Activated naive CD8-positive, alpha-beta T cell treated with anti-CD3 and anti-CD28 coated beads, Interleukin-2, amount 10 ng/mL, durations not matched to agents 7 days and 5 days (primary cell): ENCODE measurements at regions not wholly inside any gene's neighbourhood (a gene's known extent, or its start where the extent isn't known, plus 50 kb on each side); places are given as distances from the start of the nearest gene placed in this dataset.

Source experiments
- ATAC-seq: fragments of 150-1000 bp; cut with Tn5 transposase; one replicate; pipeline ENCODE4 v1.10.0; 2021; ENCODE audit warnings: low read depth, moderate library complexity
- POLR2A ChIA-PET: fragments of 350-600 bp; sonication (Branson Sonifier 250); formaldehyde crosslinking; loops from one replicate; lab custom pipeline; 2021; ENCODE audit warnings: antibody characterized with exemption; lab: Charles Lee
- DNase-seq: peaks from one replicate; pipeline ENCODE4 v3.0.0; 2021
- H3K27ac Mint-ChIP-seq: one replicate; pipeline ENCODE4 v1.8.0; 2022; ENCODE audit warnings: mild to moderate bottlenecking, mixed read lengths
- H3K27me3 Mint-ChIP-seq: one replicate; pipeline ENCODE4 v1.8.0; 2022; ENCODE audit warnings: mild to moderate bottlenecking, moderate library complexity, mixed read lengths
- H3K36me3 Mint-ChIP-seq: one replicate; pipeline ENCODE4 v1.8.0; 2021; ENCODE audit warnings: mild to moderate bottlenecking, mixed read lengths
- H3K4me1 Mint-ChIP-seq: one replicate; pipeline ENCODE4 v1.8.0; 2021; ENCODE audit warnings: mixed read lengths
- H3K4me3 Mint-ChIP-seq: one replicate; pipeline ENCODE4 v1.8.0; 2022; ENCODE audit warnings: mild to moderate bottlenecking, moderate library complexity, mixed read lengths
- H3K9me3 Mint-ChIP-seq: one replicate; pipeline ENCODE4 v1.8.0; 2021; ENCODE audit warnings: mixed read lengths

DNA sequence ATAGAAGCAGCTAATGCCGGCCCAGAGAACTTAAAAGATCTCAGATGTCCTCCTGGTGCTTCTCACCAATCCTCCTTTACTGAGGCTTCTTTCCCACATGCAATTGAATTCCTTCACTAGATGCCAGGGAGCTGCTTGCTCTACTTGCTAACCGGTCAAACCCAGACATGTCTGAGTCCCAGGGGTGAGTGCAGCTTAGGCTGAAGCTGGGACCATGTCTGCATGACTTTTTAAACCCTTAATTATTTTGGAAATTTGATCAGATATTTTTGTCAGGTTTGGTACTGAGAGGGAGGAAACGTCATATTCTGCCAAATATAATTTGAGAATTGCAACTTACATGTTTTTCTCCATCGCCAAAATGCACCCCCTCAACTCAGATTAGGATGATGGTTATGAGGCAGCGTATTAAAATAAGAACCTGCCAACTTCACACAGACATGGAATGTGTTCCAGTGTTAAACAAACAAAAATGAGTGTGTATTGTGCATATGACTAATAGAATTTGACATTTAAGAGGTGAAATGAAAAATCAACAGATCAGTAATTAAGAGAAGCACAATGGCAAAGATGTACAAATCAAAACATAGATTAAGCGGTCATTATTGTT is 529.5 kb downstream of the ETS1 start:
- DNase-seq = no peak
- POLR2A ChIA-PET = interaction anchor here (0.9 to 2.2 kb wide), 2 partner anchors 8 to 18 kb away, joined by 3 to 5 read pairs; no protein-coding TSS in a partner anchor
- Mint-ChIP-seq H3K27ac (no peak overlapping the region), H3K27me3 (no peaks in the 10 kb centered on the region), H3K4me3 (no peak overlapping the region), H3K36me3 (no peaks in the 10 kb centered on the region), H3K4me1 (peaks cover 18% of the 10 kb centered on the region), H3K9me3 (no peaks in the 10 kb centered on the region)
- ATAC-seq = no peak

DNA sequence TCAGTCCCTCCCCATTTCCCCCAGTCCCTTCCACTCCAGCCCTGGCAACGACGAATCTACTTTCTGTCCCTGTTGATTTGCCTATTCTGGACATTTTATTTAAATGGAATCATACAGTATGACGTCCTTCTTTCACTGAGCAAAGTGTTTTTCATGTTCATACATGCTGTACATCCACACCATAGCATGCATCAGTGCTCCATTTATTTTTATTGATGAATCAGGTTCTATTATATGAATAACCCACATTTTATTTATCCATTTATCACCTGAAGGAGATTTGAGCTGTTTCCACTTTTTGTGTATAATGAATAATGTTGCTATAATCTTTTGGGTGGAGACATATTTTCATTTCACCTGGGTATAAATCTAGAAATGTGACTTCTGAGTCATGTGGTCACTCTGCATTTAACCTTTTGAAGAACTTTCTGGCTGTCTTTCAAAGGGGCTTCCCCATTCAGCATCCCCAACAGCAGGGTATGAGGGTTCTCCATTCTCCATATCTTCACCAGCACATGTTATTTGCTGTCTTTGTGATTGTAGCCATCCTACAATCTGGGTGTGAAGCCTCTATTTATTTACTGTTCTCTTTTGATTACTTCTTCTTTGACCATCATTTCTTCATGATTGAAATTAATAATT is 531.7 kb downstream of the ETS1 start:
- Mint-ChIP-seq H3K4me3 (peak overlapping the region; percentile 17), H3K36me3 (no peaks in the 10 kb centered on the region), H3K27me3 (no peaks in the 10 kb centered on the region), H3K9me3 (no peaks in the 10 kb centered on the region), H3K4me1 (peaks cover 30% of the 10 kb centered on the region), H3K27ac (no peak overlapping the region)
- ATAC-seq (no peak), DNase-seq (no peak)
- POLR2A ChIA-PET = no interaction called here

DNA sequence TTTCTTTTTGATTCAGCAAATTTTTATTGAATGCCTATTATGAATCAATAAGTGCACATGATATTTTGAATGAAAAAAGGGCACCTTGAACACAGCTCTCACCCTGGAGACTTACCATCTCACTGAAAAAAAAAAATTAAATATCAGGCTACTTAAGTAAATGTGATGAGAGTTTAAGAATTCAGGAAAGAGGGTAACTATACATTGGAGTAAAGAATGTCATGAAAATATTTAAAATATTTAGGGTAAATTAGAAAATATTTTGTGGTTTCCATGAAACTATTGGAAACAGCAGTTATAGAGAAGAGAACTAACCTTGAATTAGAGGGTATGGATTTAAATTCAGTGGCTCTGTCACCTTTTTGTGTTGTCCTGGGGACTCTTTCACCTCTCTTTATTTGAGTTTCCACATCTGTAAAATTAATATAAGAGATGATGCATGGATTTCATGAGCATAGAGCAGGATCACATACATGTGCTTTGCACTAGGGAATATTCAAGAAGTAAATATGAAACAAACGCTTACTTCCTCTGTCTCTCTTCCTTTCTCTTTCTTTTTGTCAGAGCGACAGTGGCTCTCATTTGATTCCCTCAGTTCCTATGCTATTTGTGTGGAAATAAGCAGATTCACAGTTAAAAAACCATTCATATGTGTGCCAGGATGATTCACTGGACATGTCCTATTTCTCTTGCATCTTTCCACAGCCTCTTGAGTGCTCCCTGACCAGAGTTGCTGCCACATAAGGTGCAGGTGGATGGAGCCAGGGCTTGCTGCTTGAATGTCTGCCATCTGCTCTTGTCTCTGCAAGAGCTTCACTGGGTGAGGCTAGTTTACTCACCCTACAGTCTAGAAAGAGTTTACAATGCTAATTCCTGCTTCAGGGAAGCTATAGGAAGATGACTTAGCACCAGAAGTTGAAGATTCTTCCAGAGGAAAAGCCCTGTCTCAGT is 533.1 kb downstream of the ETS1 start:
- Mint-ChIP-seq H3K36me3 (peaks cover 2% of the 10 kb centered on the region), H3K9me3 (peaks cover 1% of the 10 kb centered on the region), H3K27me3 (no peaks in the 10 kb centered on the region), H3K27ac (peak overlapping the region; percentile 93), H3K4me3 (peak overlapping the region; percentile 78), H3K4me1 (peaks cover 42% of the 10 kb centered on the region)
- POLR2A ChIA-PET = interaction anchor here (0.5 to 2.3 kb wide), 4 partner anchors 16 to 1574 kb away, joined by 3 to 19 read pairs (median 3); no protein-coding TSS in a partner anchor
- DNase-seq (no peak), ATAC-seq (peak; percentile 36)

DNA sequence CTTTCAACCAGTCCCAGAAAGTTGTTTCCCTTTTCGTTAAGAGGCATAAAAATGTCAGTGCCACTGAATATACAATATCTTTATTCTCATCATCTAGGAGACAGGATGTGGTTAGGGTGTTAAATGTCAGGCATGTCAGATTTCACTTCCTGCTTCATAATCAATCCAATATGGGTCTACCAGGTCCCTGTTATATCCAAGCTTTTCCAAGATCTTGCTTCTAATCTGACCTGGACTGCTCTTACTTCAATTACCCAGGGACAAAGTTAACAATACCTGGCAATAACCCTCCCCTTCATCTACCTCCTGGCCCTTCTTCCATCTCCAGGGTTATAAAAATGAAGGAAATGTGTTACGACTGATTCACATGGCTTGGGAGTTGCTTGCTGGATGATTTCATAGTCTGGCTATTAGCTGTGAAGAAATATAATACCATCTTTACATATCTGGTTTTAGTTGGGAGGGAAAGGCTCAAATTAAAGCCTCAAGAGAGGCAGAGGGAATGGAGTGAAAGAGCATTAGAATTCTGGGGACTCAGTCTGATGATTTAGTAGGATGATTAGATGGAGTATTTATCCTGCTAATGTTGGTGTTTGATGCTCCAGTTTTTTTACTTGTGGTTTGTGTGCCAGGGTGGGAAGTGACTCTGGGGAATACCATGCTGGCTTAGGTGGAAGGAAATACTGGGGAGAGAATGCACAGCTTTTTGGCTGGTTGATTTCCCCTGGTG is 534.3 kb downstream of the ETS1 start:
- POLR2A ChIA-PET = interaction anchor here (1.0 to 2.3 kb wide), 2 partner anchors 15 to 1572 kb away, joined by 3 to 19 read pairs; no protein-coding TSS in a partner anchor
- H3K27ac Mint-ChIP-seq = peak overlapping the region; percentile 81
- DNase-seq (no peak), ATAC-seq (peak; percentile 61)
- peaks cover 2% of the 10 kb centered on the region for H3K9me3 Mint-ChIP-seq
- no peaks in the 10 kb centered on the region for H3K27me3 Mint-ChIP-seq
- H3K36me3 Mint-ChIP-seq = peaks cover 3% of the 10 kb centered on the region
- H3K4me1 Mint-ChIP-seq = peaks cover 47% of the 10 kb centered on the region
- peak overlapping the region; percentile 74 for H3K4me3 Mint-ChIP-seq

DNA sequence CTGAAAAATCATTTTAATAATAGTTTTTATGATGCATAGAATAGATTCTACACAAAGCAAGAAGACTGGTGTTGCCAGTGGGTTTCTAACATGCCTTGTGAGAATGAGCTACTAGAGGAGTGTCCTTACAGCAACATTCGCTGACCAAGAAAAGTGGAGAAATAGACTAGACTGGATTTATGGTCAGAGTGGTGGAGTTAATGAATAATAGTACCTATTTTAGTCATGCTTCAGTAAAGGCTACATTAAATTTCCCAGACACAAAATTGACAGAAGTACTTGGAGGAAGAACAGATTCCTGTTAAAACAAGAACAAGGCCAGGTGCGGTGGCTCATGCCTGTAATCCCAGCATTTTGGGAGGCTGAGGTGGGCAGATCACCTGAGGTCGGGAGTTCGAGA is 539.2 kb downstream of the ETS1 start:
- no peak overlapping the region for H3K4me3 Mint-ChIP-seq
- POLR2A ChIA-PET = interaction anchor here (5.6 kb wide), 1 partner anchor 9 kb away, joined by 40 read pairs; no protein-coding TSS in a partner anchor
- no peak for ATAC-seq
- H3K4me1 Mint-ChIP-seq = peaks cover 44% of the 10 kb centered on the region
- H3K27ac Mint-ChIP-seq = no peak overlapping the region
- no peak for DNase-seq
- H3K9me3 Mint-ChIP-seq = peaks cover 6% of the 10 kb centered on the region
- no peaks in the 10 kb centered on the region for H3K27me3 Mint-ChIP-seq
- H3K36me3 Mint-ChIP-seq = peaks cover 13% of the 10 kb centered on the region

DNA sequence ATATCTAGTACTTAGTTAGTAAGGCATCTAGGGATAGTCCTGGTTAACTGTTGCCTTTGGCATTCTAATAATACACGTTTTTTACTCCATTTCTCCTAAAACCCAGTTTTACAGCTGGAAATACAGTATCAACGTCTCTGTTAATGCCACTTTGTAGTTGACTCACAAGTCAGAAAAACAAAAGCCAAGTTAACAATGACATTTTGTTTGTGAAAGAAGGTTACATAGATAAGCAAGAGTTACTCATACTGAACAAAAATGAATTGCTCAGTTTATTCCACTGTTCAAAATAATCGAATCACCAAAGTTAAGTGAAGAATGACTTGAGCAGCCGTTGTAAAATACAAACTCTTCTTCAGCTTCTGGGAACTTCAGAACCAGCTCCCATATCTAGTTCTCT is 540.3 kb downstream of the ETS1 start:
- no peak for ATAC-seq
- no peak overlapping the region for H3K27ac Mint-ChIP-seq
- H3K4me1 Mint-ChIP-seq = peaks cover 42% of the 10 kb centered on the region
- H3K36me3 Mint-ChIP-seq = peaks cover 13% of the 10 kb centered on the region
- no peak overlapping the region for H3K4me3 Mint-ChIP-seq
- peaks cover 6% of the 10 kb centered on the region for H3K9me3 Mint-ChIP-seq
- POLR2A ChIA-PET = interaction anchor here (5.6 kb wide), 1 partner anchor 8 kb away, joined by 40 read pairs; no protein-coding TSS in a partner anchor
- no peaks in the 10 kb centered on the region for H3K27me3 Mint-ChIP-seq
- no peak for DNase-seq

DNA sequence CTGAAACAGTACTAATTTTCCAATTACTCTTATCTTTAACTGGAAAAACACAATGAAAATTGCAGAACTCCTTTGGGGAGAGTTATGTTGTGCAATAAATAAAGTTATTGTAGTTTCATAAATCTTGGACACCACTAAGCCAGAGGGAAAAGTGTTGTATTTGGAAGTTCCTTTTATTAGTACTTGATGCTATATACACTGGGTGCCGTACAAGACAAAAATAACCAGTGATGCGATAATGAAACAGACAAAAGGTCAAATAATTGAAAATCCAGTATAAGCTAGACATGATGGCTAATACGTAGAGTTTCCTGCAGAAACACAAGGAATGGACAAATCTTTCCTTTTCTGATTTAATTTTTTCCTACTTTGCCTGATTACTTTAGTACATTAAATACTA is 541.1 kb downstream of the ETS1 start:
- peaks cover 6% of the 10 kb centered on the region for H3K9me3 Mint-ChIP-seq
- ATAC-seq (no peak), DNase-seq (no peak)
- no peak overlapping the region for H3K27ac Mint-ChIP-seq
- no peak overlapping the region for H3K4me3 Mint-ChIP-seq
- POLR2A ChIA-PET = no interaction called here
- H3K36me3 Mint-ChIP-seq = peaks cover 13% of the 10 kb centered on the region
- no peaks in the 10 kb centered on the region for H3K27me3 Mint-ChIP-seq
- peaks cover 41% of the 10 kb centered on the region for H3K4me1 Mint-ChIP-seq

DNA sequence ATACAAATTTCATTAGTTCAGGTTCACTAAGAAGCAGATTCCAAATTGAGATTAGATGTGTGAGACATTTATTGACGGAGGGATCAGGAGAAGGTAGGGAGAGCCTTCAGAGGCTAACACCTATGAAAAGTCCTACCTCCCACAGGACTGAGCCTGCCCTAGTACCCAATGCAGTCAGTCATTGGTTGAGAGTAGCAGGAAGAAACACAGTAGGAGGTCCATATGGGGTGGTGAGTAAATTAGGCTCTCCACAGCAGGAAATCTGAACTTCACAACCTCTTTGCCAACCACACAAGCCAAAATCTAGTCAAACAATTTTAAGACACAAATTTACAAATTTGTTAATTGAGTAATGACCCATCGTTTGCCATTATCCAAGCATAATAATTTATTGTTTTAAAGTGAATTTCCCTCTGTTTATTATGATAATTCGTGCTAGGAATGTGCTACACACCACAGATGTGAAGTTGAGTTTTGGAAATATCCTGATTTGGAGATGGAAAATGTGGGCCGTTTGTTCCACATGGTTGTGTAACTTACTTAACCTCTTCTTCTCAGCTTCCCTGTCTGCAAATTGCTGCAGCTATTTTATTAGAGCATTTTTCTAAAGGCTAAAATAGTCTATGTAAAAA is 542.1 kb downstream of the ETS1 start:
- Mint-ChIP-seq H3K27ac (no peak overlapping the region), H3K4me1 (peaks cover 40% of the 10 kb centered on the region), H3K4me3 (no peak overlapping the region), H3K9me3 (peaks cover 6% of the 10 kb centered on the region), H3K36me3 (peaks cover 13% of the 10 kb centered on the region), H3K27me3 (no peaks in the 10 kb centered on the region)
- no peak for DNase-seq
- POLR2A ChIA-PET = no interaction called here
- ATAC-seq = peak; percentile 47

DNA sequence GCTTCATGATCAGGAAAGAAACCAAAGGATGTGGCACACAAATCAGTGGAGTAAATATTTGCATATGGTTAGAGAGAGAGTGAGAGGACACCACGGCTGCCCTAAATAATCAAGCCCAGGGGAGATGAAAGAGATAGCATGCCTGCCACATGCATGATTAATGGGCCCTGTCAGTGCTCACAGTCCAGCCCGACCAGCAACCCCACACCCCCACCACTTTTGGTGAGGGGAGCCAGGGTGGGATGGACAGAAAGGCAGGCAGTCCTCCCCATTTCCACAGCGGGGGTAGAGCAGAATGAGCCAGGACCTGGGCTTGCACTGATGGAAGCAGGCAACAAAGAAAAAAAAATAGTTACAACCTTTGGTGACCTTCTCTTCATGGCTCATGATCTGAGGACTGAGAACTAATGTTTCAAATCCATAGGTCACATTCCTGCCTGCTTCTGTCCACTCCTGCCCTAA is 545.0 kb downstream of the ETS1 start:
- DNase-seq (no peak), ATAC-seq (no peak)
- H3K4me3 Mint-ChIP-seq = peak overlapping the region; percentile 23
- POLR2A ChIA-PET = no interaction called here
- H3K9me3 Mint-ChIP-seq = peaks cover 3% of the 10 kb centered on the region
- H3K36me3 Mint-ChIP-seq = peaks cover 10% of the 10 kb centered on the region
- peaks cover 45% of the 10 kb centered on the region for H3K4me1 Mint-ChIP-seq
- no peak overlapping the region for H3K27ac Mint-ChIP-seq
- H3K27me3 Mint-ChIP-seq = no peaks in the 10 kb centered on the region

DNA sequence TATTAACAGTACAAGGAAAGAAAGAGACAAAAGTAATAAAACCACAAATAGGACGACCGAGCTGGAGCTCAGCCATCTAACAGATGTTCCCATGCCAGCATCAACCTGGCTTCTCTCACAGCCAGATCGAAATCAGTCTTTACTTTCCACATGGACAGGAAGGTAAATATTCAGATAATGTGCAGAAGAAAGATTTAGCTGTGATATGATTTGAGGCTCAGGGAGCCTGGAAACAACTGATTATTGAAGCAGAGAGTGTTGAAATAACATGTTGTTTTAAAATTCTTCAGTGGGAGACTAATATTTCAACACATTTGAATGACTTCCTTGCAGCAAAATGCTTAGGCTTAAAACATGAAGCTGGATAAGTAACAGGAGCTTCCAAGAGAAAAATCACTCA is 546.8 kb downstream of the ETS1 start:
- H3K27me3 Mint-ChIP-seq = no peaks in the 10 kb centered on the region
- no peak overlapping the region for H3K4me3 Mint-ChIP-seq
- H3K9me3 Mint-ChIP-seq = peaks cover 3% of the 10 kb centered on the region
- no peak for DNase-seq
- peaks cover 10% of the 10 kb centered on the region for H3K36me3 Mint-ChIP-seq
- H3K27ac Mint-ChIP-seq = peak overlapping the region; percentile 9
- ATAC-seq = no peak
- peaks cover 48% of the 10 kb centered on the region for H3K4me1 Mint-ChIP-seq
- POLR2A ChIA-PET = interaction anchor here (0.6 to 4.2 kb wide), 2 partner anchors 9 to 69 kb away, joined by 3 to 40 read pairs; no protein-coding TSS in a partner anchor

DNA sequence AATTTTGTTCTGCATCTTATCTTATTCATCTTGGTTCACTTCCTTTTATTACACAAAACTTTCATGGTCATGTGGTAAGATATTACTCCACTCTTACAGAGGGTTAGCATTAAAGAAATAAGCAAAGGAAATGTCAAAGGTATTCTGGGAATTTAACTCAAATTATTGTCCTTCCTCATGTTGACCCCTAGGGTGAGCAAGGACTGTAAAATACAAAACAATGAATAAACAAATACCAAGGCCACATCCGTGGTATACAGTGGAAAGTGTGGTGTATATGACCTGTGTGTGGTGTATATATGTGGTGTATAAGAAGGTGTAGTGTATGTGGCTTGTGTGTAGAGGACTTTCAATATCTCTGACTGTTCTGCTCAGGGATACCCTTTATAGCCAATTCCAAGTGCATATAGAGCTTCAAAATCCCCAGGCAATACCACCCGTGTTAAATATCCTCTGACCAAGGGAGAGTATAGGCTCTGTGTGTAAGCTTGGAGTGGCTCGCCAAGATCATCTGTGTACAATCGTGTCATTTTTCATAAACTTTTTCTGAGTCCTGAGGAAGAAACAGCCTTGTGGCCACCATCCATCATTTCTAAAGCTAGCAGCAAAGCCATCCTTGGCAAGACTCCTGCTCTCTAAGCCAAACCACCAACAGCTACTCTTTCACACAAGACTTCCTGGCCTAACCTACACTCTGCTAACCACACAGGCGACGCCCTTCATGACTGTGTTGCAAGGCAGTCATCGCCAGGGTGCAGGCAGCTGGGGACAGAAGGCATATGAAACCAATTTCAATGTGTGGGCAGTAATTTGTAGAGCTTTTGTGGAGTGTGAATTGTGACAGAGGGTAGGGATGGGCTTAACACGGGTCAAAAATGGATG is 548.0 kb downstream of the ETS1 start:
- peak; percentile 94 for ATAC-seq
- peaks cover 39% of the 10 kb centered on the region for H3K4me1 Mint-ChIP-seq
- peak overlapping the region; percentile 93 for H3K27ac Mint-ChIP-seq
- H3K36me3 Mint-ChIP-seq = peaks cover 6% of the 10 kb centered on the region
- H3K4me3 Mint-ChIP-seq = peak overlapping the region; percentile 75
- POLR2A ChIA-PET = interaction anchor here (0.5 to 4.2 kb wide), 10 partner anchors 10 to 589 kb away, joined by 3 to 40 read pairs (median 5); no protein-coding TSS in a partner anchor
- peak; percentile 73 for DNase-seq
- H3K27me3 Mint-ChIP-seq = no peaks in the 10 kb centered on the region
- peaks cover 3% of the 10 kb centered on the region for H3K9me3 Mint-ChIP-seq
